ENCODE measurements at regions not wholly inside any gene's neighbourhood (a gene's known extent, or its start where the extent isn't known, plus 50 kb on each side); places are given as distances from the start of the nearest gene placed in this dataset.

GRCh38 chr10:25698638-25699037 is 235.4 kb upstream of the MYO3A start:
- TF ChIP-seq CTCF (IDR thresholded peaks at IDR 0.05; ENCODE audit: unreplicated experiment): no peak
- H3K36me3 Mint-ChIP-seq: no peaks in the 10 kb centered on the region
- peaks cover 17% of the 10 kb centered on the region for H3K4me1 Mint-ChIP-seq
- no peaks in the 10 kb centered on the region for H3K27me3 Mint-ChIP-seq (ENCODE audit: low read depth)
- H3K9me3 Mint-ChIP-seq: no peaks in the 10 kb centered on the region
- no peak for DNase-seq (ENCODE audit: low spot score in 2 of 2, unreplicated experiment in 2 of 2)
- no peak overlapping the region for H3K27ac Mint-ChIP-seq
- no peak overlapping the region for H3K4me3 Mint-ChIP-seq

GRCh38 chr10:25699631-25700030 is 234.4 kb upstream of the MYO3A start:
- DNase-seq (ENCODE audit: low spot score in 2 of 2, unreplicated experiment in 2 of 2): no peak
- Mint-ChIP-seq H3K27me3 (ENCODE audit: low read depth) (no peaks in the 10 kb centered on the region), H3K36me3 (no peaks in the 10 kb centered on the region), H3K4me3 (no peak overlapping the region), H3K27ac (no peak overlapping the region), H3K4me1 (peaks cover 23% of the 10 kb centered on the region), H3K9me3 (no peaks in the 10 kb centered on the region)
- TF ChIP-seq CTCF (IDR thresholded peaks at IDR 0.05; ENCODE audit: unreplicated experiment): no peak

- no peaks in the 10 kb centered on the region for H3K27me3 Mint-ChIP-seq (ENCODE audit: low read depth)
- H3K9me3 Mint-ChIP-seq: no peaks in the 10 kb centered on the region
- H3K4me3 Mint-ChIP-seq: no peak overlapping the region
- no peaks in the 10 kb centered on the region for H3K36me3 Mint-ChIP-seq
- peaks cover 26% of the 10 kb centered on the region for H3K4me1 Mint-ChIP-seq
- no peak overlapping the region for H3K27ac Mint-ChIP-seq
- no peak for TF ChIP-seq CTCF (IDR thresholded peaks at IDR 0.05; ENCODE audit: unreplicated experiment)
- no peak for DNase-seq (ENCODE audit: low spot score in 2 of 2, unreplicated experiment in 2 of 2)
Observed at GRCh38 chr10:25701652-25702051, 232.4 kb upstream of the MYO3A start.

- Mint-ChIP-seq H3K4me1 (peaks cover 27% of the 10 kb centered on the region), H3K9me3 (no peaks in the 10 kb centered on the region), H3K36me3 (no peaks in the 10 kb centered on the region), H3K27ac (peak overlapping the region; percentile 35), H3K4me3 (no peak overlapping the region), H3K27me3 (ENCODE audit: low read depth) (no peaks in the 10 kb centered on the region)
- TF ChIP-seq CTCF (IDR thresholded peaks at IDR 0.05; ENCODE audit: unreplicated experiment): no peak
- no peak for DNase-seq (ENCODE audit: low spot score in 2 of 2, unreplicated experiment in 2 of 2)
Observed at GRCh38 chr10:25704622-25705021, 229.4 kb upstream of the MYO3A start.

GRCh38 chr10:25707572-25707971 is 226.5 kb upstream of the MYO3A start:
- DNase-seq (ENCODE audit: low spot score in 2 of 2, unreplicated experiment in 2 of 2): no peak
- H3K9me3 Mint-ChIP-seq: no peaks in the 10 kb centered on the region
- H3K27me3 Mint-ChIP-seq (ENCODE audit: low read depth): no peaks in the 10 kb centered on the region
- peaks cover 22% of the 10 kb centered on the region for H3K4me1 Mint-ChIP-seq
- H3K36me3 Mint-ChIP-seq: no peaks in the 10 kb centered on the region
- no peak overlapping the region for H3K4me3 Mint-ChIP-seq
- no peak overlapping the region for H3K27ac Mint-ChIP-seq
- TF ChIP-seq CTCF (IDR thresholded peaks at IDR 0.05; ENCODE audit: unreplicated experiment): no peak
